ENCODE measurements at regions not wholly inside any gene's neighbourhood (a gene's known extent, or its start where the extent isn't known, plus 50 kb on each side); places are given as distances from the start of the nearest gene placed in this dataset.

- TF ChIP-seq CTCF (IDR thresholded peaks at IDR 0.05; ENCODE audit: low read length) (no peak), EZH2 (IDR thresholded peaks at IDR 0.05; ENCODE audit: borderline replicate concordance, low read length) (no peak)
Observed at GRCh38 chr4:38548256-38548655, 115.7 kb upstream of the KLF3 start.

Data from OCI-LY1 (cell line).